Astrocyte (in vitro differentiated cells and primary cell): ENCODE measurements at regions not wholly inside any gene's neighbourhood (a gene's known extent, or its start where the extent isn't known, plus 50 kb on each side); places are given as distances from the start of the nearest gene placed in this dataset.

ENCODE experiments used
- DNase-seq: peaks from one replicate; pipeline ENCODE4 v3.0.0-alpha.2; 2010; ENCODE audit warnings: low read depth
- FAIRE-seq: peaks from 2 replicates; lab custom pipeline; 2011; peaks lifted over from hg19 to GRCh38; lab: Jason Lieb, UNC
- H2AFZ ChIP-seq: 2 replicates; pipeline ENCODE4 v1.6.0; 2012; ENCODE audit warnings: low read depth, low read length, inconsistent platforms
- H3K27ac ChIP-seq: 2 replicates; pipeline ENCODE4 v1.5.1; 2011; ENCODE audit warnings: low read depth, low read length, inconsistent platforms
- H3K27me3 ChIP-seq: 2 replicates; pipeline ENCODE4 v1.6.0; 2011; ENCODE audit warnings: low read length, inconsistent platforms; ENCODE audit not compliant: insufficient read depth
- H3K36me3 ChIP-seq: 2 replicates; pipeline ENCODE4 v1.5.1; 2011; ENCODE audit warnings: low read length, inconsistent platforms; ENCODE audit not compliant: insufficient read depth
- H3K4me1 ChIP-seq: 2 replicates; pipeline ENCODE4 v1.5.1; 2011; ENCODE audit warnings: low read length, inconsistent platforms; ENCODE audit not compliant: insufficient read depth
- H3K4me2 ChIP-seq: 2 replicates; pipeline ENCODE4 v1.6.0; 2012; ENCODE audit warnings: low read length, inconsistent platforms
- H3K4me3 ChIP-seq: 2 replicates; pipeline ENCODE4 v1.5.1; 2011; ENCODE audit warnings: low read depth, mild to moderate bottlenecking, low read length, inconsistent platforms; ENCODE audit not compliant: insufficient read depth
- H3K79me2 ChIP-seq: 2 replicates; pipeline ENCODE4 v1.6.0; 2012; ENCODE audit warnings: mild to moderate bottlenecking, low read length, inconsistent platforms; ENCODE audit not compliant: insufficient read depth
- H3K9ac ChIP-seq: 2 replicates; pipeline ENCODE4 v1.6.0; 2012; ENCODE audit warnings: mild to moderate bottlenecking, low read length, inconsistent platforms
- H3K9me3 ChIP-seq: 2 replicates; pipeline ENCODE4 v1.5.1; 2012; ENCODE audit warnings: low read depth, mild to moderate bottlenecking, low read length, inconsistent platforms; ENCODE audit not compliant: insufficient read depth
- H4K20me1 ChIP-seq: 2 replicates; pipeline ENCODE4 v1.6.0; 2012; ENCODE audit warnings: low read length, inconsistent platforms; ENCODE audit not compliant: insufficient read depth
- H3K27ac Mint-ChIP-seq: one replicate; pipeline ENCODE4 v1.8.0; 2021; ENCODE audit warnings: mild to moderate bottlenecking, mixed read lengths; ENCODE audit not compliant: unreplicated experiment
- H3K27me3 Mint-ChIP-seq: one replicate; pipeline ENCODE4 v1.8.0; 2021; ENCODE audit warnings: low read depth, mixed read lengths; ENCODE audit not compliant: unreplicated experiment
- H3K36me3 Mint-ChIP-seq: one replicate; pipeline ENCODE4 v1.8.0; 2021; ENCODE audit warnings: low read depth, mixed read lengths; ENCODE audit not compliant: unreplicated experiment
- H3K4me1 Mint-ChIP-seq: one replicate; pipeline ENCODE4 v1.8.0; 2021; ENCODE audit warnings: low read depth, mixed read lengths; ENCODE audit not compliant: unreplicated experiment
- H3K4me3 Mint-ChIP-seq: one replicate; pipeline ENCODE4 v1.8.0; 2021; ENCODE audit warnings: mild to moderate bottlenecking, moderate library complexity, mixed read lengths; ENCODE audit not compliant: unreplicated experiment
- H3K9me3 Mint-ChIP-seq: one replicate; pipeline ENCODE4 v1.8.0; 2021; ENCODE audit warnings: mild to moderate bottlenecking, mixed read lengths; ENCODE audit not compliant: unreplicated experiment
- CTCF ChIP-seq: IDR thresholded peaks from 2 replicates; pipeline ENCODE4 v1.5.1; 2011; ENCODE audit warnings: low read depth, mild to moderate bottlenecking, inconsistent platforms, low read length, moderate library complexity; ENCODE audit not compliant: insufficient read depth
- EZH2 ChIP-seq: IDR thresholded peaks from 2 replicates; pipeline ENCODE4 v1.6.1; 2012; ENCODE audit warnings: mild to moderate bottlenecking, low read length, inconsistent platforms; ENCODE audit not compliant: insufficient read depth

- H3K27ac Mint-ChIP-seq: no peak overlapping the region
- FAIRE-seq: no peak
Observed at GRCh38 chr3:73939985-73940384, 315.2 kb upstream of the PDZRN3 start.

GRCh38 chr3:73933585-73933984, 308.8 kb upstream of the PDZRN3 start:
- Histone ChIP-seq H2AFZ (no peak overlapping the region), H3K27me3 (no peaks in the 10 kb centered on the region), H3K9me3 (no peaks in the 10 kb centered on the region), H4K20me1 (no peaks in the 10 kb centered on the region), H3K36me3 (no peaks in the 10 kb centered on the region), H3K4me1 (no peaks in the 10 kb centered on the region), H3K9ac (no peak overlapping the region), H3K4me3 (no peak overlapping the region), H3K27ac (no peak overlapping the region), H3K4me2 (no peak overlapping the region), H3K79me2 (no peaks in the 10 kb centered on the region)
- DNase-seq (no peak), FAIRE-seq (no peak)
- Mint-ChIP-seq H3K36me3 (no peaks in the 10 kb centered on the region), H3K4me3 (no peak overlapping the region), H3K4me1 (no peaks in the 10 kb centered on the region), H3K27me3 (peaks cover 1% of the 10 kb centered on the region), H3K27ac (no peak overlapping the region), H3K9me3 (no peaks in the 10 kb centered on the region)
- TF ChIP-seq CTCF (no peak), EZH2 (no peak)

More at GRCh38 chr3:73939985-73940384, 315.2 kb upstream of the PDZRN3 start:
- H3K27me3 Mint-ChIP-seq: peaks cover 1% of the 10 kb centered on the region
- H3K9me3 ChIP-seq: no peaks in the 10 kb centered on the region
- H3K36me3 ChIP-seq: no peaks in the 10 kb centered on the region
- H3K4me3 Mint-ChIP-seq: no peak overlapping the region
- H3K79me2 ChIP-seq: no peaks in the 10 kb centered on the region
- no peaks in the 10 kb centered on the region for H3K4me1 ChIP-seq
- no peak for TF ChIP-seq EZH2
- no peak for TF ChIP-seq CTCF
- no peaks in the 10 kb centered on the region for H3K36me3 Mint-ChIP-seq
- H3K9ac ChIP-seq: no peak overlapping the region
- no peak overlapping the region for H3K4me2 ChIP-seq
- H3K27me3 ChIP-seq: no peaks in the 10 kb centered on the region
- no peaks in the 10 kb centered on the region for H3K4me1 Mint-ChIP-seq
- DNase-seq: no peak
- no peak overlapping the region for H3K4me3 ChIP-seq
- no peaks in the 10 kb centered on the region for H3K9me3 Mint-ChIP-seq
- H4K20me1 ChIP-seq: no peaks in the 10 kb centered on the region
- H3K27ac ChIP-seq: no peak overlapping the region
- H2AFZ ChIP-seq: no peak overlapping the region

- H3K4me3 Mint-ChIP-seq: no peak overlapping the region
Observed at GRCh38 chr3:73927203-73927570, 302.4 kb upstream of the PDZRN3 start.

More at GRCh38 chr3:73927203-73927570, 302.4 kb upstream of the PDZRN3 start:
- TF ChIP-seq CTCF: no peak
- Histone ChIP-seq H2AFZ (no peak overlapping the region), H3K4me3 (no peak overlapping the region), H3K27ac (no peak overlapping the region), H4K20me1 (no peaks in the 10 kb centered on the region), H3K9me3 (no peaks in the 10 kb centered on the region), H3K27me3 (no peaks in the 10 kb centered on the region), H3K4me1 (no peaks in the 10 kb centered on the region), H3K4me2 (no peak overlapping the region), H3K36me3 (no peaks in the 10 kb centered on the region), H3K79me2 (no peaks in the 10 kb centered on the region), H3K9ac (no peak overlapping the region)
- Mint-ChIP-seq H3K4me1 (no peaks in the 10 kb centered on the region), H3K27ac (no peak overlapping the region), H3K36me3 (no peaks in the 10 kb centered on the region), H3K27me3 (no peaks in the 10 kb centered on the region), H3K9me3 (no peaks in the 10 kb centered on the region)
- DNase-seq: no peak
- no peak for FAIRE-seq
